ENCODE measurements at regions not wholly inside any gene's neighbourhood (a gene's known extent, or its start where the extent isn't known, plus 50 kb on each side); places are given as distances from the start of the nearest gene placed in this dataset.
"Not testable (repeated sequence)": the region's sequence is repeated elsewhere in the genome, so short reads cannot be mapped to it uniquely, and the experiment has no call there.

DNA sequence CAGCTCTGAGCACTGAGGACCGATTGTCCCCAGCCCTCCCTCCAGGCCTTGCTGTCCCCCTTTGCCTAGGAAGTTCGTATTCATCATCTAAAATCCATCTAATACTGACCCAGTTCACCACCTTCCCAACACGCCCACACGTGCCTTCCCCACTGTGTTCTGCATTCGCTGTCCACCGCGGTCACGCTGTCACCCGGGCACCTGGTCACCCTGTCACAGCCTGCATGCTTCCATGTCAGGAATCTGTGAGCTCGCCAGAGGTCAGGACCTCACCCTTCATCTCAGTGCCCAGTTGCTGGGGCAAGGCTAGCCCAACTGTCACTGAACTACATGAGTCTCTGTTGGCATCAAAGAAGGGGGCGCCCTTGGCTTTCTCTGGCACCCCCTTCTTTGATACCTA, 82.9 kb upstream of the RUFY1 start:
- no peak for DNase-seq
- H3K36me3 ChIP-seq (ENCODE audit: low read depth) = no peaks in the 10 kb centered on the region
- TF ChIP-seq, protein P1, sequence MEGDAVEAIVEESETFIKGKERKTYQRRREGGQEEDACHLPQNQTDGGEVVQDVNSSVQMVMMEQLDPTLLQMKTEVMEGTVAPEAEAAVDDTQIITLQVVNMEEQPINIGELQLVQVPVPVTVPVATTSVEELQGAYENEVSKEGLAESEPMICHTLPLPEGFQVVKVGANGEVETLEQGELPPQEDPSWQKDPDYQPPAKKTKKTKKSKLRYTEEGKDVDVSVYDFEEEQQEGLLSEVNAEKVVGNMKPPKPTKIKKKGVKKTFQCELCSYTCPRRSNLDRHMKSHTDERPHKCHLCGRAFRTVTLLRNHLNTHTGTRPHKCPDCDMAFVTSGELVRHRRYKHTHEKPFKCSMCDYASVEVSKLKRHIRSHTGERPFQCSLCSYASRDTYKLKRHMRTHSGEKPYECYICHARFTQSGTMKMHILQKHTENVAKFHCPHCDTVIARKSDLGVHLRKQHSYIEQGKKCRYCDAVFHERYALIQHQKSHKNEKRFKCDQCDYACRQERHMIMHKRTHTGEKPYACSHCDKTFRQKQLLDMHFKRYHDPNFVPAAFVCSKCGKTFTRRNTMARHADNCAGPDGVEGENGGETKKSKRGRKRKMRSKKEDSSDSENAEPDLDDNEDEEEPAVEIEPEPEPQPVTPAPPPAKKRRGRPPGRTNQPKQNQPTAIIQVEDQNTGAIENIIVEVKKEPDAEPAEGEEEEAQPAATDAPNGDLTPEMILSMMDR (IDR thresholded peaks at IDR 0.05) = no peak
- ATAC-seq = no peak
- no peaks in the 10 kb centered on the region for H3K9me3 ChIP-seq
- no peaks in the 10 kb centered on the region for H3K4me1 ChIP-seq (ENCODE audit: low read depth)
- intact Hi-C loops (cut with DNase I, micrococcal nuclease) = no loop called here
- H3K4me3 ChIP-seq = no peak overlapping the region

DNA sequence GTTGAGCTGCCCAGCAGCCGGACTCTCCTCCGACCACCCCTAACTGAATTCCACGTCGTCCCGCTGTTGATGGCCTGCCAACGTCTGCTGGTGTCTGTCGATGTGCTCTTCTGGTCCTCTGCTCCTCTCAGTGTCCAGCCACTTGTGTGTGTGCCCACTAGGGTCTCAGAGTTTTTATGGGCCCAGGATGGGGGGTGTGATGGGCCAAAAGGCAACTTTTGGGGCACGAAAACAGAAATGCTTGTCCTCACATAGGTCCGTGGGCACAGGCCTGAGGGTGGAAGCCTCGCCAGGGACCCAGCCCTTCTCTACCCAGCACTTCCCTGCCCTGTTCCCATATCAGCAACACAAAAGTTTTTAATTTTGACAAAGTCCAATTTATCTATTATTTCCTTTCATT, 85.7 kb upstream of the RUFY1 start:
- ATAC-seq (no peak), DNase-seq (no peak)
- intact Hi-C loops (cut with DNase I, micrococcal nuclease) = no loop called here
- Histone ChIP-seq H3K4me1 (ENCODE audit: low read depth) (no peaks in the 10 kb centered on the region), H3K4me3 (no peak overlapping the region), H3K9me3 (no peaks in the 10 kb centered on the region), H3K36me3 (ENCODE audit: low read depth) (no peaks in the 10 kb centered on the region)
- TF ChIP-seq, protein P1 (IDR thresholded peaks at IDR 0.05) = no peak

GRCh38 chr5:179462040-179462439, 88.3 kb upstream of the RUFY1 start:
- no peaks in the 10 kb centered on the region for H3K4me1 ChIP-seq (ENCODE audit: low read depth)
- no peak for DNase-seq
- ATAC-seq = no peak
- no peaks in the 10 kb centered on the region for H3K36me3 ChIP-seq (ENCODE audit: low read depth)
- TF ChIP-seq, protein P1 (IDR thresholded peaks at IDR 0.05) = no peak
- H3K9me3 ChIP-seq = no peaks in the 10 kb centered on the region
- no peak overlapping the region for H3K4me3 ChIP-seq
- intact Hi-C loops (cut with DNase I, micrococcal nuclease) = no loop called here

DNA sequence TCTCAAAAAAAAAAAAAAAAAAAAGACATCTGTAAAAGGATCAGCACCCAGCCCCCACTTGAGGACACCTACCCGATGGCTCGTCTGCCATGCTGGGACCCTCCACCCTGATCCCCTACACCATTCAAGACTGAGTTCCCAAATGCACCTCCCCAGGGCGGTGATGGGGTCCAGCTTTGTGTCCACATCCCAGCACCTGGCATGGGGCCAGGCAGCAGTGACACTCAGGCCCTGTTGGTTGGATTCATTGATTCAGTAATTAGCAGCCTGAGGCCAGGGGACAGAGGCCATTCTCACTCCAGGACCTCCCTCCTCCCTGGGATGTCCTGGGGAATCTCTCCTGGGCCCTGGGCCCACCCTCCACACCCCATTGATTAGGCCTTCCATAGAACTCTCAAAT, 88.8 kb upstream of the RUFY1 start:
- Histone ChIP-seq H3K36me3 (ENCODE audit: low read depth) (no peaks in the 10 kb centered on the region), H3K4me3 (no peak overlapping the region), H3K9me3 (no peaks in the 10 kb centered on the region), H3K4me1 (ENCODE audit: low read depth) (no peaks in the 10 kb centered on the region)
- ATAC-seq (no peak), DNase-seq (no peak)
- intact Hi-C loops (cut with DNase I, micrococcal nuclease) = no loop called here
- TF ChIP-seq, protein P1 (IDR thresholded peaks at IDR 0.05) = no peak

- intact Hi-C loops (cut with DNase I, micrococcal nuclease) = no loop called here
- no peaks in the 10 kb centered on the region for H3K4me1 ChIP-seq (ENCODE audit: low read depth)
- peaks cover 5% of the 10 kb centered on the region for H3K9me3 ChIP-seq
- TF ChIP-seq, protein P1 (IDR thresholded peaks at IDR 0.05) = no peak
- H3K36me3 ChIP-seq (ENCODE audit: low read depth) = no peaks in the 10 kb centered on the region
- no peak for ATAC-seq
- no peak overlapping the region for H3K4me3 ChIP-seq
- no peak for DNase-seq
Observed at GRCh38 chr5:179459771-179460170, 90.6 kb upstream of the RUFY1 start.

- TF ChIP-seq, protein P1 (IDR thresholded peaks at IDR 0.05) = no peak
- Histone ChIP-seq H3K36me3 (ENCODE audit: low read depth) (no peaks in the 10 kb centered on the region), H3K4me3 (no peak overlapping the region), H3K4me1 (ENCODE audit: low read depth) (no peaks in the 10 kb centered on the region), H3K9me3 (peaks cover 5% of the 10 kb centered on the region)
- intact Hi-C loops (cut with DNase I, micrococcal nuclease) = no loop called here
- no peak for ATAC-seq
- no peak for DNase-seq
Observed at GRCh38 chr5:179457612-179458011, 92.7 kb upstream of the RUFY1 start.

DNA sequence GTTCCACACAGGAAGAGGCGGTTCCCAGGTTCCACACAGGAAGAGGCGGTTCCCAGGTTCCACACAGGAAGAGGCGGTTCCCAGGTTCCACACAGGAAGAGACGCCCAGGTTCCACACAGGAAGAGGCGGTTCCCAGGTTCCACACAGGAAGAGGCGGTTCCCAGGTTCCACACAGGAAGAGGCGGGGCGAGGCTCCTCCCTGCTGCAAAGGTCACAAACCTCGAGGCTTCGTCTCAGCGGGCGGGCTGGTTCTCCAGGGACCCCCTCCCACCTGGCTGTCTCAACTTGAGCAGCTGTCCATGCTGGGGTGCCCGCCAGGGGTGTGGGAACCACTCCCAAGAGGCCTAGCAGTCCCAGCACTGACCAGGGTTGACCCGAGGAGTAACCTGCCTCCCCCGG, 94.3 kb upstream of the RUFY1 start:
- DNase-seq; H3K9me3 ChIP-seq; H3K4me3 ChIP-seq; H3K36me3 ChIP-seq (ENCODE audit: low read depth); intact Hi-C loops (cut with DNase I, micrococcal nuclease); H3K4me1 ChIP-seq (ENCODE audit: low read depth); ATAC-seq: not testable (repeated sequence)
